ENCODE measurements at regions not wholly inside any gene's neighbourhood (a gene's known extent, or its start where the extent isn't known, plus 50 kb on each side); places are given as distances from the start of the nearest gene placed in this dataset.
A peak's percentile ranks its signal among the peaks of the same experiment; 100 is the strongest.

GRCh38 chr1:56331892-56332567 lies 247.3 kb downstream of the PLPP3 start (continued):
- no peak; the same call in 1 of the 2 replicates for TF ChIP-seq YEATS4 (CRISPR knock-in tag; IDR thresholded peaks at IDR 0.05; ENCODE audit: borderline replicate concordance)
- TF ChIP-seq ZGPAT (CRISPR knock-in tag; IDR thresholded peaks at IDR 0.05): peak; percentile 63; the same call in 1 of the 2 replicates
- TF ChIP-seq SP5 (CRISPR knock-in tag; IDR thresholded peaks at IDR 0.05; ENCODE audit: borderline replicate concordance, low read depth): peak; percentile 50; the same call in 1 of the 2 replicates
- no peak for TF ChIP-seq ZNF124 (CRISPR knock-in tag; IDR thresholded peaks at IDR 0.05)
- no peak for TF ChIP-seq ZNF839 (CRISPR knock-in tag; IDR thresholded peaks at IDR 0.05; ENCODE audit: borderline replicate concordance)
- TF ChIP-seq GATA4 (IDR thresholded peaks at IDR 0.05; ENCODE audit: borderline replicate concordance, low read depth): no peak
- TF ChIP-seq MED13 (CRISPR knock-in tag; IDR thresholded peaks at IDR 0.05): no peak
- no peak for TF ChIP-seq ZFP36 (IDR thresholded peaks at IDR 0.05; ENCODE audit: borderline replicate concordance, low read depth, low read length, partially characterized antibody)
- TF ChIP-seq TEAD3 (CRISPR knock-in tag; optimal IDR thresholded peaks at IDR 0.05; ENCODE audit: borderline replicate concordance): peak; percentile 71
- TF ChIP-seq MXI1 (IDR thresholded peaks at IDR 0.05; ENCODE audit: borderline replicate concordance, low read depth, low read length): no peak
- no peak for TF ChIP-seq ZNF749 (CRISPR knock-in tag; IDR thresholded peaks at IDR 0.05; ENCODE audit: borderline replicate concordance)
- no peak for TF ChIP-seq ZBTB10 (CRISPR knock-in tag; IDR thresholded peaks at IDR 0.05; ENCODE audit: borderline replicate concordance)
- TF ChIP-seq JUN (CRISPR knock-in tag; IDR thresholded peaks at IDR 0.05): no peak
- no peak for TF ChIP-seq RBAK (CRISPR knock-in tag; IDR thresholded peaks at IDR 0.05)
- peak in 1 of 2 experiments; percentile 68; a peak in 1 of 4 replicates for TF ChIP-seq REST (IDR thresholded peaks at IDR 0.05; ENCODE audit: borderline replicate concordance in 1 of 2, low read depth in 1 of 2, low read length in 2 of 2)
- TF ChIP-seq, protein P1, sequence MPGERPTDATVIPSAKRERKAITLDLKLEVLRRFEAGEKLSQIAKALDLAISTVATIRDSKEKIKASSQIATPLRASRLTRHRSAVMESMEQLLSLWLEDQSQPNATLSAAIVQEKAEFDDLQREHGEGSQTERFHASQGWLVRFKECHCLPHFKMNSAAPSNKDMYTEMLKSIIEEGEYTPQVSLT (CRISPR knock-in tag; IDR thresholded peaks at IDR 0.05; ENCODE audit: borderline replicate concordance, low read depth): no peak
- TF ChIP-seq DRAP1 (CRISPR knock-in tag; IDR thresholded peaks at IDR 0.05): peak; percentile 40; the same call in 1 of the 2 replicates
- TF ChIP-seq ZNF260 (CRISPR knock-in tag; IDR thresholded peaks at IDR 0.05; ENCODE audit: borderline replicate concordance, low read depth): no peak
- TF ChIP-seq ZNF282 (IDR thresholded peaks at IDR 0.05; ENCODE audit: partially characterized antibody): no peak
